ENCODE measurements at regions not wholly inside any gene's neighbourhood (a gene's known extent, or its start where the extent isn't known, plus 50 kb on each side); places are given as distances from the start of the nearest gene placed in this dataset.

DNA sequence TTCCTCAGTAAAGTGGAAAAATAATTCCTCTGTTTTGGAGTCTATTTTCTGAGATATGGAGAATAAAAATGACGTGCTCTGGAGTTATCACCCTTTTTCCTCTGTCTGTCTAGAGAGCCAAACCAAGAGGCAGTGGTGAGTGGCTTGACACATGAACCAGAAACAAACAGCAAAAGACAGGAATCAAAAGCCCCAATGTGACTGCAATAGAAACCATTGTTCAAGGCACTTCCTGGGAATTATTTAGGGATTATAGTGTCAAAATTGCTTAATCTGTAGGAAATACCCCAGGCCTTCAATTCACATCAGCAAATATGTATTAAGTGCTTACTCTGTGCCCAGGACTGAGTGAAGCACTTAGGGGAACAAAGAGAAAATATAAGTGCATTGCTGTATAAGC lies 560.4 kb upstream of the JAG1 start:
- no peak overlapping the region for H3K4me3 ChIP-seq (ENCODE audit: extremely low read depth in 1 of 4, insufficient read depth in 2 of 4, low read depth in 3 of 4, low read length in 4 of 4)
- TF ChIP-seq RFX5 (IDR thresholded peaks at IDR 0.05; ENCODE audit: borderline replicate concordance, low read depth, low read length) (no peak), TAF1 (IDR thresholded peaks at IDR 0.05; ENCODE audit: low read depth, low read length) (no peak), KDM5A (IDR thresholded peaks at IDR 0.05; ENCODE audit: low read length) (no peak), RNF2 (IDR thresholded peaks at IDR 0.05; ENCODE audit: borderline replicate concordance, low read depth, low read length, missing control alignments, poor library complexity, severe bottlenecking) (no peak), GTF2F1 (IDR thresholded peaks at IDR 0.05; ENCODE audit: borderline replicate concordance, low read depth, low read length) (no peak), CBX5 (IDR thresholded peaks at IDR 0.05; ENCODE audit: low read depth, low read length) (no peak), TAF7 (optimal IDR thresholded peaks at IDR 0.05; ENCODE audit: borderline replicate concordance, low read depth, low read length) (no peak), HDAC2 (IDR thresholded peaks at IDR 0.05; ENCODE audit: borderline replicate concordance in 1 of 2, low read depth in 2 of 2, low read length in 2 of 2) (no peak), SIN3A (conservative IDR thresholded peaks at IDR 0.05 in 1 of 2, IDR thresholded peaks at IDR 0.05 in 1 of 2; ENCODE audit: low read depth in 1 of 2, low read length in 2 of 2) (no peak), YY1 (IDR thresholded peaks at IDR 0.05; ENCODE audit: low read depth, low read length) (no peak), SRF (IDR thresholded peaks at IDR 0.05; ENCODE audit: low read depth, low read length) (no peak), TCF12 (IDR thresholded peaks at IDR 0.05; ENCODE audit: low read depth, low read length) (no peak), NRF1 (IDR thresholded peaks at IDR 0.05; ENCODE audit: low read depth, low read length) (no peak)
- TF ChIP-seq, protein P1, sequence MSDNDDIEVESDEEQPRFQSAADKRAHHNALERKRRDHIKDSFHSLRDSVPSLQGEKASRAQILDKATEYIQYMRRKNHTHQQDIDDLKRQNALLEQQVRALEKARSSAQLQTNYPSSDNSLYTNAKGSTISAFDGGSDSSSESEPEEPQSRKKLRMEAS (IDR thresholded peaks at IDR 0.05) = no peak

More for the DNA sequence above, 560.4 kb upstream of the JAG1 start:
- Histone ChIP-seq H3K23me2 (ENCODE audit: low read depth, low read length) (no peaks in the 10 kb centered on the region), H3K36me3 (ENCODE audit: control insufficient read depth in 2 of 4, insufficient read depth in 4 of 4, low read length in 3 of 4) (no peaks in the 10 kb centered on the region), H3K23ac (ENCODE audit: insufficient read length) (no peak overlapping the region), H3K27me3 (replicated peaks in 1 of 4; ENCODE audit: control insufficient read depth in 3 of 4, extremely low read depth in 1 of 4, insufficient read depth in 3 of 4, low read length in 3 of 4) (no peaks in the 10 kb centered on the region), H3K4me1 (replicated peaks in 1 of 4; ENCODE audit: control insufficient read depth in 3 of 4, insufficient read depth in 4 of 4, low read length in 3 of 4) (no peaks in the 10 kb centered on the region), H4K91ac (replicated peaks; ENCODE audit: insufficient read length, low read length) (no peak overlapping the region), H3K9ac (replicated peaks in 1 of 4; ENCODE audit: extremely low read depth in 1 of 4, low read depth in 3 of 4, low read length in 3 of 4) (no peak overlapping the region), H3K9me3 (ENCODE audit: insufficient read depth in 2 of 2, low read depth in 1 of 2, low read length in 1 of 2) (no peaks in the 10 kb centered on the region), H3K56ac (replicated peaks; ENCODE audit: insufficient read length, low read depth, low read length) (no peak overlapping the region), H4K20me1 (replicated peaks in 1 of 2; ENCODE audit: control insufficient read depth in 1 of 2, insufficient read depth in 2 of 2, low read length in 2 of 2) (no peaks in the 10 kb centered on the region), H3K79me1 (ENCODE audit: low read depth, low read length) (no peaks in the 10 kb centered on the region), H3K79me2 (ENCODE audit: control insufficient read depth in 1 of 2, insufficient read depth in 2 of 2, low read length in 2 of 2) (no peaks in the 10 kb centered on the region), H2AFZ (ENCODE audit: low read length) (0 out of 2 replicates have a peak overlapping the region, but pooled peaks have one; percentile 34), H3K14ac (ENCODE audit: insufficient read length) (no peak overlapping the region), H3K27ac (ENCODE audit: low read depth, low read length) (no peak overlapping the region), H2BK5ac (ENCODE audit: low read depth, low read length) (no peak overlapping the region), H4K5ac (ENCODE audit: insufficient read length, low read depth, low read length) (no peak overlapping the region), H3K4ac (replicated peaks; ENCODE audit: insufficient read length, low read depth, low read length) (no peak overlapping the region), H2AK5ac (ENCODE audit: low read depth, low read length) (no peak overlapping the region), H2BK15ac (ENCODE audit: low read length) (no peak overlapping the region), H2BK20ac (ENCODE audit: low read length) (no peak overlapping the region), H2BK12ac (ENCODE audit: low read depth, low read length) (no peak overlapping the region), H2BK120ac (replicated peaks; ENCODE audit: low read depth, low read length) (no peak overlapping the region), H3K18ac (ENCODE audit: extremely low read depth, low read length) (no peak overlapping the region), H4K8ac (ENCODE audit: extremely low read depth, insufficient read depth, low read length) (no peak overlapping the region), H3K4me2 (ENCODE audit: insufficient read depth in 1 of 2, low read depth in 2 of 2, low read length in 2 of 2) (no peak overlapping the region)
- WGBS, 2 experiments (ENCODE audit: extremely low coverage in 1 of 2, insufficient coverage in 1 of 2, insufficient read length in 1 of 2, insufficient replicate concordance in 2 of 2, low coverage in 1 of 2, low lambda C conversion rate in 2 of 2, missing lambda C conversion rate in 1 of 2) = 89% methylated on average over 1 of the region's 1 CpG; no CpG with 5 or more reads in 1 of the 2 experiments
- no peak for DNase-seq (ENCODE audit: low read depth in 1 of 2, low spot score in 2 of 2)
- no peak for FAIRE-seq
- ChIA-PET CTCF (ENCODE audit: partially characterized antibody) (no interaction called here), POLR2A (ENCODE audit: partially characterized antibody) (no interaction called here)

Measured in H1 (cell line).